Activated naive CD4-positive, alpha-beta T cell treated with anti-CD3 and anti-CD28 coated beads, Interleukin-2, amount 10 ng/mL, durations not matched to agents 7 days and 5 days (primary cell): ENCODE measurements at regions not wholly inside any gene's neighbourhood (a gene's known extent, or its start where the extent isn't known, plus 50 kb on each side); places are given as distances from the start of the nearest gene placed in this dataset.

Experiments used
- CTCF ChIA-PET: fragments of 350-600 bp; sonication (Branson Sonifier 250); formaldehyde crosslinking; loops from one replicate; lab custom pipeline; 2021; ENCODE audit warnings: antibody characterized with exemption; lab: Charles Lee
- DNase-seq: peaks from one replicate; pipeline ENCODE4 v3.0.0-alpha.2; 2020
- H3K27ac Mint-ChIP-seq: one replicate; pipeline ENCODE4 v1.8.0; 2021; ENCODE audit warnings: mild to moderate bottlenecking, moderate library complexity, mixed read lengths
- H3K27me3 Mint-ChIP-seq: one replicate; pipeline ENCODE4 v1.8.0; 2021; ENCODE audit warnings: mild to moderate bottlenecking, mixed read lengths
- H3K36me3 Mint-ChIP-seq: one replicate; pipeline ENCODE4 v1.8.0; 2021; ENCODE audit warnings: mixed read lengths
- H3K4me1 Mint-ChIP-seq: one replicate; pipeline ENCODE4 v1.8.0; 2021; ENCODE audit warnings: mixed read lengths
- H3K4me3 Mint-ChIP-seq: one replicate; pipeline ENCODE4 v1.8.0; 2021; ENCODE audit warnings: mild to moderate bottlenecking, moderate library complexity, mixed read lengths
- H3K9me3 Mint-ChIP-seq: one replicate; pipeline ENCODE4 v1.8.0; 2021; ENCODE audit warnings: mixed read lengths

- peaks cover 2% of the 10 kb centered on the region for H3K4me1 Mint-ChIP-seq
These were observed 61.9 kb upstream of the FOXF1 start for GRCh38 chr16:86448306-86448890.

GRCh38 chr16:86449446-86450095 lies 60.8 kb upstream of the FOXF1 start:
- H3K36me3 Mint-ChIP-seq = no peaks in the 10 kb centered on the region
- H3K9me3 Mint-ChIP-seq = no peaks in the 10 kb centered on the region
- no peak overlapping the region for H3K27ac Mint-ChIP-seq
- H3K27me3 Mint-ChIP-seq = peaks cover 9% of the 10 kb centered on the region
- CTCF ChIA-PET = no interaction called here
- H3K4me3 Mint-ChIP-seq = no peak overlapping the region
- no peak for DNase-seq
- H3K4me1 Mint-ChIP-seq = peaks cover 2% of the 10 kb centered on the region

More at GRCh38 chr16:86448306-86448890, 61.9 kb upstream of the FOXF1 start:
- no peak for DNase-seq
- CTCF ChIA-PET = no interaction called here
- H3K9me3 Mint-ChIP-seq = no peaks in the 10 kb centered on the region
- H3K27me3 Mint-ChIP-seq = peaks cover 19% of the 10 kb centered on the region
- H3K27ac Mint-ChIP-seq = no peak overlapping the region
- no peak overlapping the region for H3K4me3 Mint-ChIP-seq
- H3K36me3 Mint-ChIP-seq = no peaks in the 10 kb centered on the region

GRCh38 chr16:86450691-86451090 lies 59.6 kb upstream of the FOXF1 start:
- Mint-ChIP-seq H3K9me3 (no peaks in the 10 kb centered on the region), H3K4me1 (peaks cover 2% of the 10 kb centered on the region), H3K36me3 (no peaks in the 10 kb centered on the region), H3K27me3 (peaks cover 9% of the 10 kb centered on the region), H3K27ac (no peak overlapping the region), H3K4me3 (no peak overlapping the region)
- CTCF ChIA-PET = no interaction called here
- no peak for DNase-seq

DNA sequence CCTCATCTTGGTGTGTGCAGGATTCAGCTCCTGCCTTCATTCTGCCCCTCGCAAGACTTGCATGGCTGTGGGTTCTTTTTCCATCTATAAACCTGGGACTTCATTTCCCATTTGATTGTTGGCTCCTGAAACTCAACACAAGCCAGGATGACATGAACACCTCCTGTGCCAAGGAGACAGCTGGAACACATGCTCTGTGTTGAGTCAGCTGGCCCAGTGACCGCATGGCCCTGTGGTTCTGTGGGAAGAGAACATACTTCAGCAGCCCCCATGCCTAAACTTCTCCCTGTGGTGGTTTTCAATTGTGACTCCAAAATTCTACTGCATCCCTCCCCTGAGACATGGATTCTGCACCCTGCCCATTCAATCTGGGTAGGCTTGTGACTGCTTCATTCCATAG lies 57.9 kb upstream of the FOXF1 start:
- no peaks in the 10 kb centered on the region for H3K9me3 Mint-ChIP-seq

GRCh38 chr16:86455116-86455515 lies 55.2 kb upstream of the FOXF1 start:
- no peak overlapping the region for H3K27ac Mint-ChIP-seq
- H3K4me1 Mint-ChIP-seq = no peaks in the 10 kb centered on the region
- no peaks in the 10 kb centered on the region for H3K36me3 Mint-ChIP-seq
- DNase-seq = no peak
- CTCF ChIA-PET = no interaction called here
- H3K4me3 Mint-ChIP-seq = no peak overlapping the region
- no peaks in the 10 kb centered on the region for H3K9me3 Mint-ChIP-seq
- peaks cover 11% of the 10 kb centered on the region for H3K27me3 Mint-ChIP-seq

More for the DNA sequence above, 57.9 kb upstream of the FOXF1 start:
- Mint-ChIP-seq H3K4me3 (no peak overlapping the region), H3K4me1 (peaks cover 2% of the 10 kb centered on the region), H3K36me3 (no peaks in the 10 kb centered on the region), H3K27ac (no peak overlapping the region), H3K27me3 (peaks cover 15% of the 10 kb centered on the region)
- DNase-seq = no peak
- CTCF ChIA-PET = no interaction called here

- no peak for DNase-seq
- H3K4me1 Mint-ChIP-seq = no peaks in the 10 kb centered on the region
- H3K4me3 Mint-ChIP-seq = no peak overlapping the region
- no peaks in the 10 kb centered on the region for H3K36me3 Mint-ChIP-seq
- peaks cover 7% of the 10 kb centered on the region for H3K27me3 Mint-ChIP-seq
- no peaks in the 10 kb centered on the region for H3K9me3 Mint-ChIP-seq
- no peak overlapping the region for H3K27ac Mint-ChIP-seq
- CTCF ChIA-PET = no interaction called here
These were observed 54.7 kb upstream of the FOXF1 start for GRCh38 chr16:86455640-86456039.

GRCh38 chr16:86457501-86458148 lies 52.7 kb upstream of the FOXF1 start:
- Mint-ChIP-seq H3K27ac (no peak overlapping the region), H3K36me3 (no peaks in the 10 kb centered on the region), H3K4me1 (no peaks in the 10 kb centered on the region), H3K4me3 (no peak overlapping the region), H3K27me3 (peaks cover 6% of the 10 kb centered on the region), H3K9me3 (peaks cover 3% of the 10 kb centered on the region)
- DNase-seq = no peak
- CTCF ChIA-PET = no interaction called here

- CTCF ChIA-PET = no interaction called here
- Mint-ChIP-seq H3K36me3 (no peaks in the 10 kb centered on the region), H3K4me3 (no peak overlapping the region), H3K27ac (no peak overlapping the region), H3K4me1 (no peaks in the 10 kb centered on the region), H3K27me3 (peaks cover 6% of the 10 kb centered on the region), H3K9me3 (peaks cover 3% of the 10 kb centered on the region)
- DNase-seq = no peak
These were observed 52.1 kb upstream of the FOXF1 start for GRCh38 chr16:86458149-86458777.

DNA sequence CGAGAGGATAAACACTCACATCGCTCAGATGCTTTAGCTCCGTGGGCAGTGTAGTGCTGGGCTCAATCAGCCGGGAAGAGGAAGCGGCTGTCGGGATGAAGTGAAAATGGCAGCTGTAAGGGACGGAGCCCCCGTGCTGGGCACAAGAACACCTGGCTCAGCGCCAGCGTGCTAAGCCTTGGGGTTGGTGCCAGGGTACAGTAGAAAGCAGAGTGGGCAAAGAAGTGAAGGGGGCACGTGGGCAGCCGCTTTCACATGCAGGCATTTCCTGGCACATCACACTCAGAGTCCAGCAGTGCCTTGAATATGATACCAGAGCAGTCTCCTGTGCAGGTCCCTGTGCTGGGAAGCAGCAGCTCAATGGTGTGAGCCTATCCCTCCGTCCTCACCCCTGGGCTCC lies 51.1 kb upstream of the FOXF1 start:
- CTCF ChIA-PET = no interaction called here
- Mint-ChIP-seq H3K36me3 (no peaks in the 10 kb centered on the region), H3K4me3 (no peak overlapping the region), H3K27me3 (peaks cover 6% of the 10 kb centered on the region), H3K4me1 (no peaks in the 10 kb centered on the region), H3K27ac (no peak overlapping the region), H3K9me3 (peaks cover 8% of the 10 kb centered on the region)
- DNase-seq = no peak
